ENCODE measurements at regions not wholly inside any gene's neighbourhood (a gene's known extent, or its start where the extent isn't known, plus 50 kb on each side); places are given as distances from the start of the nearest gene placed in this dataset.

- H3K4me3 ChIP-seq (ENCODE audit: low read length) = no peak overlapping the region
- no peak for DNase-seq (ENCODE audit: low read depth)
- TF ChIP-seq CTCF (conservative IDR thresholded peaks at IDR 0.05; ENCODE audit: low read length) = no peak
Observed at GRCh38 chr3:76429581-76430177, 610.2 kb upstream of the ROBO2 start.

DNA sequence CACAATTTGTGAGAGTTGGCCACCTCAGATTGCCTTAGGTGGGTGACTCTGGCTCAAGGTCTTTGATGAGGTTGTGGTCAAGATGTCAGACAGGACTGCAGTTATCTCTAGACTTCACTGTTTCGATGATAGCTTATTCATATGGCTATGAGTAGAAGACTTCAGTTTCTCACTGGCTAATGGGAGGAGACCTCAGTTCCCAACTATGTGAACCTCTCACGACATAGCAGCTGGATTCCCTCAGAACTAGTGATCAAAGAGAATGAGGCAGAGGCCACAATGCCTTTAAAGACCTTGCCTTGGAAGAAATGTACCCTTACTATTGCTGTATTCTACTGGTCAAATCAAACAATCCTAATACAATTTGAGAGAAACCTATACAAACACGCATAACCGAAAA lies 607.5 kb upstream of the ROBO2 start:
- H3K4me3 ChIP-seq (ENCODE audit: low read length) = no peak overlapping the region
- TF ChIP-seq CTCF (conservative IDR thresholded peaks at IDR 0.05; ENCODE audit: low read length) = no peak
- DNase-seq (ENCODE audit: low read depth) = no peak

DNA sequence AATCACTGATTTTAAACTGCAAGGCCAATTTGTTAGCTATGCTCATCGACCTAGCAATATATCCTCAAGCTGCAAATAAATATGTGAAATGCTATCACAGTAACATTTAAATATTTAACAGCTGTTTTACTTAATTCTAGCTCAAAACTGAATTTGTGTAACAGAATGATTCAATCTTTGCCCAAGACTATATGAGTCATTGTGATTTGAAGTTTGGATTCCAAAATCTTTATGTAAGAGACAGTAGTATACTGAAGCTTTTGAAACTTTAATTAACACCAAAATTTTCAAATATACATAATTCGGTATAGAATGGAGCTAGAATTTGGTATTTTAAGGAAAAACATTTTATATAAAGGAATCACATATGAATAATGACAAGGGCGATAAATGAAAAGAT lies 603.0 kb upstream of the ROBO2 start:
- peak; percentile 41 for DNase-seq (ENCODE audit: low read depth)
- H3K4me3 ChIP-seq (ENCODE audit: low read length) = no peak overlapping the region
- TF ChIP-seq CTCF (conservative IDR thresholded peaks at IDR 0.05; ENCODE audit: low read length) = no peak

- DNase-seq (ENCODE audit: low read depth) = peak; percentile 8
- TF ChIP-seq CTCF (conservative IDR thresholded peaks at IDR 0.05; ENCODE audit: low read length) = no peak
- H3K4me3 ChIP-seq (ENCODE audit: low read length) = no peak overlapping the region
Observed at GRCh38 chr3:76438971-76439370, 600.9 kb upstream of the ROBO2 start.

- no peak for DNase-seq (ENCODE audit: low read depth)
- no peak for TF ChIP-seq CTCF (conservative IDR thresholded peaks at IDR 0.05; ENCODE audit: low read length)
- H3K4me3 ChIP-seq (ENCODE audit: low read length) = no peak overlapping the region
Observed at GRCh38 chr3:76442374-76442915, 597.5 kb upstream of the ROBO2 start.

DNA sequence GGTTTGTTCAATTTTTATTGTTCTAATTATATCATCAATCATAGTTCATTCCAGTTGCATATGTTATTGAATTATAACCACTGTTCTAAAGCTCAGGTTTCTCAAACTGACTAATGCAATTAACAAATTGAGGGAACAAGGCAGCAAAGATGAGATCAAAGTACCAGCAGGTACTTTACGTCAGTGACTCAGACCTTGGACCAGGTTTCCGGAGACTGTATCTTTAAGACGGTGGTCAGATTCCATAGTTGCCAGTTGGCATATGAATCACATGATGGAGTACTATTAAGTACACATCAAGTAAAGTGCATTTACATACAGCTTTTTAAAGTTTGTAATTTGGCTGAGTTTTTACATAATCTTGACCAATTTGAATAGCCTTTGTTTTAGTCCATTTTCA lies 583.6 kb upstream of the ROBO2 start:
- DNase-seq (ENCODE audit: low read depth) = no peak
- TF ChIP-seq CTCF (conservative IDR thresholded peaks at IDR 0.05; ENCODE audit: low read length) = no peak
- H3K4me3 ChIP-seq (ENCODE audit: low read length) = no peak overlapping the region

- no peak overlapping the region for H3K4me3 ChIP-seq (ENCODE audit: low read length)
- TF ChIP-seq CTCF (conservative IDR thresholded peaks at IDR 0.05; ENCODE audit: low read length) = no peak
- DNase-seq (ENCODE audit: low read depth) = no peak
Observed at GRCh38 chr3:76463501-76463900, 576.4 kb upstream of the ROBO2 start.

Measured in AG10803 (cell line).